Testis (tissue), 2 donors: ENCODE measurements at regions not wholly inside any gene's neighbourhood (a gene's known extent, or its start where the extent isn't known, plus 50 kb on each side); places are given as distances from the start of the nearest gene placed in this dataset.

ENCODE experiments used
- CTCF ChIP-seq, 3 experiments: fragments of 450-650 bp in 2 of 3; fragments of 200-600 bp in 1 of 3; sonication (generic) in 1 of 3; IDR thresholded peaks; one replicate each; pipeline ENCODE4 v1.5.1; 2016 to 2019; ENCODE audit warnings: antibody characterized with exemption in 3 of 3, mild to moderate bottlenecking in 2 of 3, moderate library complexity in 1 of 3
- POLR2A ChIP-seq: fragments of 450-650 bp; IDR thresholded peaks from one replicate; pipeline ENCODE4 v1.6.1; 2017; ENCODE audit warnings: antibody characterized with exemption, mild to moderate bottlenecking, moderate library complexity

- TF ChIP-seq POLR2A (no peak), CTCF (IDR thresholded peaks at IDR 0.05) (no peak)
Observed at GRCh38 chr2:64727013-64727767, 73.5 kb upstream of the SERTAD2 start.
